Kidney (tissue), 13 donors: ENCODE measurements at regions not wholly inside any gene's neighbourhood (a gene's known extent, or its start where the extent isn't known, plus 50 kb on each side); places are given as distances from the start of the nearest gene placed in this dataset.

ENCODE experiments used
- DNase-seq, 5 donors: peaks; one replicate each; pipeline ENCODE4 v3.0.0-alpha.2; 2013 to 2020
- FAIRE-seq: peaks from 2 replicates; lab custom pipeline; 2012; peaks lifted over from hg19 to GRCh38; lab: Jason Lieb, UNC
- H3K27ac ChIP-seq, 2 donors: one replicate each; pipeline ENCODE4 v1.7.0; 2013; ENCODE audit warnings: low read depth in 2 of 2, low read length in 2 of 2, inconsistent platforms in 1 of 2
- H3K27me3 ChIP-seq: one replicate; pipeline ENCODE4 v1.7.1; 2013; ENCODE audit warnings: low read length, inconsistent platforms; ENCODE audit not compliant: control insufficient read depth, insufficient read depth
- H3K36me3 ChIP-seq, 3 donors: one replicate each; pipeline versions ENCODE4 v1.7.0 to v1.7.1; 2013; ENCODE audit warnings: low read length in 3 of 3, control low read depth in 1 of 3, inconsistent platforms in 1 of 3; ENCODE audit not compliant: insufficient read depth in 3 of 3, control insufficient read depth in 2 of 3
- H3K4me1 ChIP-seq, 3 donors: one replicate each; pipeline versions ENCODE4 v1.7.0 to v1.7.1; 2013; ENCODE audit warnings: low read length in 3 of 3, inconsistent platforms in 1 of 3, low read depth in 1 of 3; ENCODE audit not compliant: control insufficient read depth in 2 of 3, insufficient read depth in 2 of 3
- H3K4me3 ChIP-seq, 3 donors: one replicate each; pipeline versions ENCODE4 v1.7.0 to v1.8.1; 2013; ENCODE audit warnings: low read length in 3 of 3, control low read depth in 1 of 3, inconsistent platforms in 1 of 3
- H3K9ac ChIP-seq, 3 donors: one replicate each; pipeline versions ENCODE4 v1.7.0 to v1.7.1; 2013; ENCODE audit warnings: low read length in 3 of 3, control low read depth in 1 of 3, inconsistent platforms in 1 of 3
- H3K9me3 ChIP-seq, 3 donors: one replicate each; pipeline versions ENCODE4 v1.7.0 to v1.7.1; 2013; ENCODE audit warnings: low read length in 3 of 3, control low read depth in 1 of 3, inconsistent platforms in 1 of 3; ENCODE audit not compliant: control insufficient read depth in 2 of 3, insufficient read depth in 1 of 3
- intact Hi-C: fragments of 100-400 bp; cut with DNase I; formaldehyde crosslinking; loops from one replicate; pipeline ENCODE4 v1.11.1; 2022
- TF ChIP-seq, protein P1 (sequence below): IDR thresholded peaks from 3 replicates; pipeline ENCODE4 v1.5.1; 2012; ENCODE audit warnings: mild to moderate bottlenecking, moderate library complexity, borderline replicate concordance; ENCODE audit not compliant: insufficient read depth; ENCODE audit errors: extremely low read depth
- donor health status: control.
- donor health status: control.
- donor health status: control.
- donor health status: control.
- donor health status: control.
- donor health status: DM: yes; HTN: yes; CAD: no.
- donor health status: Normal renal cell carcinoma (clear cell type).

DNA sequence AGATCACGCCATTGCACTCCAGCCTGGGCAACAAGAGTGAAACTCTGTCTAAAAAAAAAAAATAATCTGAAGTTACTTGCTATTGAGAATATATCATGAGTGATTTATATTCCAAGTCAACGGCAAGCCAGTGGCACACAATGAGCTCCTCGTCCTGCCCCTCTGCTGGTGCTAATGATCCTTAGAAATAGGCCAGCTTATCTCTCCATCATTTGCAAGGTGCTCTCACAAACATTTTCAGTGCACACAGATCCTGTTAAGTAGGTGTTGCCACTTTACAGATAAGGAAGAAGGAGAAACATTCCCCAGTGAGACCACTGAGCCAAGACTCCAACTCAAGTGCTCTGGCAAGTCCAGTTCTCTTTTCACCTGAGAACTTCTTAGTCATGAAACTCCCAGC lies 91.3 kb upstream of the GPR45 start:
- H3K27ac ChIP-seq: no peak overlapping the region
- H3K36me3 ChIP-seq: no peaks in the 10 kb centered on the region
- H3K4me3 ChIP-seq: no peak overlapping the region
- FAIRE-seq: no peak
- TF ChIP-seq, protein P1, sequence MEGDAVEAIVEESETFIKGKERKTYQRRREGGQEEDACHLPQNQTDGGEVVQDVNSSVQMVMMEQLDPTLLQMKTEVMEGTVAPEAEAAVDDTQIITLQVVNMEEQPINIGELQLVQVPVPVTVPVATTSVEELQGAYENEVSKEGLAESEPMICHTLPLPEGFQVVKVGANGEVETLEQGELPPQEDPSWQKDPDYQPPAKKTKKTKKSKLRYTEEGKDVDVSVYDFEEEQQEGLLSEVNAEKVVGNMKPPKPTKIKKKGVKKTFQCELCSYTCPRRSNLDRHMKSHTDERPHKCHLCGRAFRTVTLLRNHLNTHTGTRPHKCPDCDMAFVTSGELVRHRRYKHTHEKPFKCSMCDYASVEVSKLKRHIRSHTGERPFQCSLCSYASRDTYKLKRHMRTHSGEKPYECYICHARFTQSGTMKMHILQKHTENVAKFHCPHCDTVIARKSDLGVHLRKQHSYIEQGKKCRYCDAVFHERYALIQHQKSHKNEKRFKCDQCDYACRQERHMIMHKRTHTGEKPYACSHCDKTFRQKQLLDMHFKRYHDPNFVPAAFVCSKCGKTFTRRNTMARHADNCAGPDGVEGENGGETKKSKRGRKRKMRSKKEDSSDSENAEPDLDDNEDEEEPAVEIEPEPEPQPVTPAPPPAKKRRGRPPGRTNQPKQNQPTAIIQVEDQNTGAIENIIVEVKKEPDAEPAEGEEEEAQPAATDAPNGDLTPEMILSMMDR: no peak
- H3K9me3 ChIP-seq: no peaks in the 10 kb centered on the region
- no peak for DNase-seq
- no peaks in the 10 kb centered on the region for H3K4me1 ChIP-seq
- intact Hi-C loops: no loop called here
- no peaks in the 10 kb centered on the region for H3K27me3 ChIP-seq
- no peak overlapping the region for H3K9ac ChIP-seq

DNA sequence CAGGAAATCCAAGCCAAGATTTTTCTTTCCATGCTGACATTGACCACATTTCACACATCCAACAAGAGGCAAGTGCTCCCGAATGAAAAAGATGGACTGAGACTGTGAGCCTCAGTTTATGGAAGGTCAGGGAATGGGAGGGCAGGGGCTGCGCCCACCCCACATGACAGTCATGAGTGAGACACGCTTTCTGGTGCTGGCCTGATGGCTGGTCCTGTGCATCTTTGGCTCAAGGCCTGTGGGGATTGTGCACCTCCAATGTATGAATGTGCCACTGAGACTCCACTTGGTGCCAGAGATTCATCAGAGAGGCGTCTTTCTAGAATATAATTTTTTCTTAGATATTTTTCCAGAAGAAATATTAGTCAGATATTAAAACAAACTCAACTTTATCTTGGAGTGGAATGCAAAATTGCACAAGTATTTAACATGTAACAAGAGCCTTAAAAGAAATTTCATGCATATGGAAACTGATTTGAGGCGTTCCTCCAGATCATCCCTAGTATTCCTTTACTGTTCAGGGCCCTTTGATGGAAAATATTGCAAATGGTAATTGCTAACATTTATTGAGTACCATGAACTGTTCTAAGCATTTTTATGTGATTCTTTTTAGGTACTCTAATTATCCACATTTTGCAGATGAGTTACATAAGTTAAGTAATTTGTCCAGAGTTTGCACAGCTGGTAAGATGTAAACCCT lies 87.3 kb upstream of the GPR45 start:
- Histone ChIP-seq H3K27ac (no peak overlapping the region), H3K9me3 (peaks cover 0 to 7% (median 0%) of the 10 kb centered on the region in 3 donors), H3K36me3 (no peaks in the 10 kb centered on the region), H3K9ac (no peak overlapping the region), H3K4me3 (no peak overlapping the region), H3K4me1 (no peaks in the 10 kb centered on the region), H3K27me3 (no peaks in the 10 kb centered on the region)
- no peak for DNase-seq
- FAIRE-seq: no peak
- TF ChIP-seq, protein P1: no peak
- intact Hi-C loops: no loop called here

DNA sequence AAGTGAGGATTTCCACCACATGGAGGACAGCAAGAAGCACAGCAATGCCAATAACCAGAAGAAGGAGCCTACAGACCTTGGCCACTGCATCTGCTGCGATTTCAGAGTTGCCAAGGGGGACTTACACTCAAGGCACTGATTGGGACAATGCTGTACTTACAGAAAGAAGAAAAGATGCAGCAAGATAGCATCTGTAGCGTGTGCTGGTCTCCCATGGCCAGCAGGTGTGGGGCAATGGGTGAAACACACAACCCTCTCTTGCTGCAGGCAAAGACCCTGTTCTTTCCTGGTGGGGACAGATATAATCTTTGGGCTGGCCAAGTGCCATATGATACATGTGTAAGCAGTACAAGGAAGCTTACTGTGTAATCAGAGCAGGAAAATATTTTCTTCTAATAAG lies 85.4 kb upstream of the GPR45 start:
- FAIRE-seq (no peak), DNase-seq (no peak)
- TF ChIP-seq, protein P1: no peak
- Histone ChIP-seq H3K9me3 (peaks cover 0 to 7% (median 0%) of the 10 kb centered on the region in 3 donors), H3K36me3 (no peaks in the 10 kb centered on the region), H3K27me3 (no peaks in the 10 kb centered on the region), H3K4me1 (no peaks in the 10 kb centered on the region), H3K27ac (no peak overlapping the region), H3K9ac (no peak overlapping the region), H3K4me3 (no peak overlapping the region)
- intact Hi-C loops: no loop called here
